ENCODE measurements at regions not wholly inside any gene's neighbourhood (a gene's known extent, or its start where the extent isn't known, plus 50 kb on each side); places are given as distances from the start of the nearest gene placed in this dataset.

DNA sequence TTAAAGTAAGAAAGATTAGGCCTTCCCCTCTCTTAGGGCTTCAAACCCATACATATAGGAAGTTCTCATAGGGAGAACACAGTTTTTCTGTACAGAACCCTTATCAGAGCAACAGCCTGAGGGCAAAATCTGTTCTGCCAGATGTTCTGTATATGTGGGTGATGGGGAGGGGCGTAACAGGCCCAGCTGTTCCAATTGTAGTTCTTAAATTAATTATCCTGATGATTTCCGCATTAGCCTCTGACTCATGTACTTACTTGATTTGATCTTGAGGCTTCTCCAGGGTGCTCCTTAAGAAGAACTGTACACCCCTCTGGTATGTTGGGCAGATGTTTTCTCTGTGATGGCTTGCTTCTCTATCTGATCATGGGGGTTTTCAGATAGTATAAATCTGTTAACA is 123.1 kb upstream of the C11orf87 start:
- no peak for ATAC-seq
- no peak overlapping the region for H3K27ac Mint-ChIP-seq

DNA sequence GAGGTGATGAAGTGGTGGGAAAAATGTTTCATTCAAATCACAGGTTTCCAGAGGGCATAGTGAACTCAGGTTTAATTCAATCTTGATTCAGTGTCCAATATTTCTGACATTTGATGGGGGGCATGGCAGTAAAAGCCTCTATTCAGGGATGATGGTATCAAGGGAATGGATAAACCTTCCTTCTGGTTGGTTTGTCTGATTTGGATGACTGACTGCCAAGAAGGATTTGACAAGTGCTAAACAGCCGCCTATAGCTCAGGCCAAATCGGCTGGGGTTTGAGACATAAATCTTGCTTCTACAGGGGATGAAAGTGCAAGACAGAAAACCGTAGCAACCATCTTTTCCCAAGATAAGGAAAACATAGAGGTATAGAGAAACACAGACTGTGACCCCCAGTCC is 121.8 kb upstream of the C11orf87 start:
- H3K27ac Mint-ChIP-seq = no peak overlapping the region

More for the DNA sequence above, 123.1 kb upstream of the C11orf87 start:
- no peaks in the 10 kb centered on the region for H3K36me3 Mint-ChIP-seq
- no peaks in the 10 kb centered on the region for H3K27me3 Mint-ChIP-seq
- H3K4me3 Mint-ChIP-seq = no peak overlapping the region
- H3K9me3 Mint-ChIP-seq = no peaks in the 10 kb centered on the region
- no peaks in the 10 kb centered on the region for H3K4me1 Mint-ChIP-seq

DNA sequence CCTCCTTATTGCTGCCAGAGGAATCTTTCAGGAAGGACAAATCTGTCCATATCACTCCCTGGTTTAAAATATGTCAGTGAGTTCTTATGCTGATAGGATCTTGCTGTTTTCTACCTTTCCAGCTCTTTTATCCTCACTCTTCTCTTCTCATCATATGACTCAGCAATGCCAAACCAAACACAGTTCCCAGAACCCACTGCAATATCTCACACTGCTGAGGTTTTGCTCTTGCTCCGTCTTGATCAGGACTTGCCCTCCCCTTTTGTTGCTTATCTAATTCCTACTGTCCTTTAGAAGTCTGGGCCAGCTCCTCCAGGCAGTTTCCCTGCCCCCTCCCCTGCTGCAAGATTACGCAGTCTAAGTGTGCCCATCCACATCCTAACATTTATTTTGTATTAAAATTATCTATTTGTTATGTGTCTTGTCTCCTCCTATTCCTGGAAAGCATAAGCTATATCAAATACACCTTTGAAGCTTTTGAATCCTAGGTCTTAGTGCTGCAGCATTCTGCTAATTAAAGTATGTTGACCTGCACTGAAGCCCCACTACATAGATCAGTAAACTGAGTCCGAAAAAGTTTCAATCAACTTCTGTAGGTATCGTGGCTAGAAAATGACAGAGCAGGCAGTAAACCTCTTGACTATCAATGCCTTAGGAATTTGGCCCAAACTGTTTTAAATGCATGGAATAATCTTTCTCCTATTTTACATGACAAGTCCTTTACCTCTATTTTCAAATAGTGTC is 119.2 kb upstream of the C11orf87 start:
- Mint-ChIP-seq H3K27ac (no peak overlapping the region), H3K9me3 (peaks cover 3% of the 10 kb centered on the region), H3K27me3 (no peaks in the 10 kb centered on the region), H3K36me3 (no peaks in the 10 kb centered on the region), H3K4me3 (no peak overlapping the region), H3K4me1 (no peaks in the 10 kb centered on the region)
- no peak for ATAC-seq

More for the DNA sequence above, 121.8 kb upstream of the C11orf87 start:
- Mint-ChIP-seq H3K36me3 (no peaks in the 10 kb centered on the region), H3K4me1 (no peaks in the 10 kb centered on the region), H3K27me3 (no peaks in the 10 kb centered on the region), H3K9me3 (no peaks in the 10 kb centered on the region), H3K4me3 (no peak overlapping the region)
- no peak for ATAC-seq

DNA sequence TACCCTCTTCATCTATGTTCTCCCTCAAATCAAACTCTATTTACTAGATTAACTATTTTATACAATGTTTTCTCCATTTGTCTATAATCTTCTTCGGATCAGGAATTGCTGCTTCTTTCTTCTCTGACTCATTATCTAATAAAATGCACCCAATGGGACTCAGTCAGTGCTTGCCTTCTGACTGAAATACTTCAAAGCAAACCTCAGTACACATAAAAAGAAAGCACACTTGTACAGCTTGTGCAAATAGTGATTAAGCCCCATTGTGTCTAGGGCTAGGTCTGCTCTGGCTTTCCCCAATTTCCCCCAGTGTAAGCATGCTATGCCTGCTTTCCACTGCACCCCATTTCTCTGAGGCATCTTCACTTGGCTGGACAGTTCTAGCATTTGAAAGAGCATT is 118.6 kb upstream of the C11orf87 start:
- no peaks in the 10 kb centered on the region for H3K4me1 Mint-ChIP-seq

DNA sequence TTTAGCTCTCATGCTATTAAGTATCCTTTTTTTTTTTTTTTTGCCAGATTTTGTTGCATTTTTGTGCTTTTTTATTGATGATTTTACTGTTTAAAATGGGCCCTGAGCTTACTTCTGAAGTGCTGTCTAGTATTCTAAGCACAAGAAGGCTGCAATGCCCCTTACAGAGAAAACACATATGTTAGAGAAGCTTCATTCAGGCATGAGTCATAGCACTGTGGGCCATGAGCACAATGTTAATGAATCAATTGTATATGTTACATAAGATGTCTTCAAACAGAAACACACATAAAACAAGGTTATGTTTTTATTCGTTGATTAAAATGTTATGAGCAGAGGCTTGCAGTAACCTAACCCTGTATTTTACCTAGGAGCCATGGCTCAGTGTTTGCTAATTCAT is 117.8 kb upstream of the C11orf87 start:
- no peaks in the 10 kb centered on the region for H3K27me3 Mint-ChIP-seq
- H3K4me3 Mint-ChIP-seq = no peak overlapping the region
- H3K36me3 Mint-ChIP-seq = no peaks in the 10 kb centered on the region
- peaks cover 3% of the 10 kb centered on the region for H3K9me3 Mint-ChIP-seq
- ATAC-seq = no peak
- no peak overlapping the region for H3K27ac Mint-ChIP-seq
- no peaks in the 10 kb centered on the region for H3K4me1 Mint-ChIP-seq

More for the DNA sequence above, 118.6 kb upstream of the C11orf87 start:
- H3K27me3 Mint-ChIP-seq = no peaks in the 10 kb centered on the region
- ATAC-seq = no peak
- peaks cover 3% of the 10 kb centered on the region for H3K9me3 Mint-ChIP-seq
- no peaks in the 10 kb centered on the region for H3K36me3 Mint-ChIP-seq
- H3K4me3 Mint-ChIP-seq = no peak overlapping the region
- H3K27ac Mint-ChIP-seq = no peak overlapping the region

DNA sequence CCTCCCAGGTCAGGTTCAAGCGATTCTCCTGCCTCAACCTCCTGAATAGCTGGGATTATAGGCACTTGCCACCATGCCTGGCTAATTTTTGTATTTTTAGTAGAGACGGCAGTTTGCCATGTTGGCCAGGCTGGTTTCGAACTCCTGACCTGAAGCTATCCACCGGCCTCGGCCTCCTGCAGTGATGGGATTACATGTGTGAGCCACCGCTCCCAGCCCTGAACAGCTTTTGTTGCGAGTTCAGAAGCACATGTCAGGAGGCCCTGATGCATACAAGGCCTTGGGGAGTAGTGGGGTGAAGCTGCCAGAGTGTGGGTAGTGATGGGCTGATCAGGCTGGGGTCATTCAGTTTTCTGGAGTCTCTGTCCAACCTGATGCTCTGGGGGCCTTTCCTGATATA is 117.0 kb upstream of the C11orf87 start:
- no peak for ATAC-seq

DNA sequence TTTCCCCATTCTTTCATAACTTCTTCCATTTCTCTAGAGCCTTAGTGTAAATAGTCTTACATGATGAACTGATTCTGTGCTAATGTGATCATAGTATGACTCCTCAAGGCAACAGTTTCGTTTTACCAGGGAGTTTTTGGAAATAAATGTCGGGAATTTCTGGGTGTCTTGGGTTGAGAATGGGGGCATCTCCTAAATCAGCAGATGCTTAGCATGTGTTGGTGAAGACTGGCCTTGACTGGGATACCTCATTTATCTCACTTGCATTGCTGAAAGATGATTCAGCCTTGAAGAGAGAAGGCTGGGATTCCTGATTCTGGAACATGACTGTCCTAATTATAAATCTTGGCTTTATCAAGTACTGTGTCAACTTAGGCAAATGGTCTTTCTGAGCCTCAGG is 115.7 kb upstream of the C11orf87 start:
- no peak for ATAC-seq

More for the DNA sequence above, 117.0 kb upstream of the C11orf87 start:
- Mint-ChIP-seq H3K27ac (no peak overlapping the region), H3K36me3 (no peaks in the 10 kb centered on the region), H3K4me1 (no peaks in the 10 kb centered on the region), H3K4me3 (no peak overlapping the region), H3K9me3 (peaks cover 3% of the 10 kb centered on the region), H3K27me3 (no peaks in the 10 kb centered on the region)

DNA sequence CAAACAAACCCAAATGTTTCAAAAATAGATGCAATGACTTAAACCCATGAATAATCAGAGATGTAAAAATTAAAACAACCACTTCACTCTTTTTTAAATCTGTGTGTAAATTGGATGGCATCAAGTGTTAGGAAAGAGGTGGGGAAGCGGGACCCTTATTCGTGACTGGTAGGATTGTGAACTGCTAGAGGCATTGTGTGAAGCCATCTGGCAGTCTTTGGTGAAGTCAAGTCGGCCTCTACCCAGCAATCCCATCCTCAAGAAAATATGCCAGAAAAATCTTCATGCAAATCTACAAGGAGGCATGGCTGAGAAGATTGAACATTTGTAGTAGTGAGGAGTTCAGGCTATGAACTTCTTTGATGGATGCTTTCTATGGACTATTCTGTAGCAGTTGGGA is 114.6 kb upstream of the C11orf87 start:
- ATAC-seq = no peak
- H3K27me3 Mint-ChIP-seq = no peaks in the 10 kb centered on the region
- H3K4me3 Mint-ChIP-seq = no peak overlapping the region
- peaks cover 3% of the 10 kb centered on the region for H3K9me3 Mint-ChIP-seq
- H3K4me1 Mint-ChIP-seq = no peaks in the 10 kb centered on the region
- no peaks in the 10 kb centered on the region for H3K36me3 Mint-ChIP-seq
- H3K27ac Mint-ChIP-seq = no peak overlapping the region

More for the DNA sequence above, 115.7 kb upstream of the C11orf87 start:
- Mint-ChIP-seq H3K9me3 (peaks cover 3% of the 10 kb centered on the region), H3K27me3 (no peaks in the 10 kb centered on the region), H3K36me3 (no peaks in the 10 kb centered on the region), H3K4me3 (no peak overlapping the region), H3K27ac (no peak overlapping the region), H3K4me1 (no peaks in the 10 kb centered on the region)

DNA sequence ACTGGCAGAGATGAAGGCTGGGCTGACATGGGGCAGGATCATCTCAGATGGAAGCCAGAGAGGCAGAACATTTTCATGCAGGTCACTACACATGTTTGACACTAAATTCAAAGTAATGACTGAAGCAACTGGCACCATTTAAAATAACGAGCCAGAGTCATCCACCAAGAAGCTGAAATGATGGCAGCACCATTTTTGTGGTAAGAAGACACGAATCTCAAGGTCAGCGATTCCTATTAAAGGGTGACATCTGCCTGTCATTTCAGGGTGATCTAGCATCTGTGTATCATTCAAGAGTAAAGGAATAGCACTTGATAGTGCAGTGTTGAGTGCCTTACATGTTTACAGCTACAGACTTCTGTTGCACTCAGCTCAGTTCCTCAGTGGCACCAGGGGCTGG is 113.4 kb upstream of the C11orf87 start:
- no peak overlapping the region for H3K27ac Mint-ChIP-seq
- H3K36me3 Mint-ChIP-seq = no peaks in the 10 kb centered on the region
- H3K27me3 Mint-ChIP-seq = no peaks in the 10 kb centered on the region
- H3K9me3 Mint-ChIP-seq = peaks cover 3% of the 10 kb centered on the region
- no peak overlapping the region for H3K4me3 Mint-ChIP-seq
- ATAC-seq = no peak
- H3K4me1 Mint-ChIP-seq = no peaks in the 10 kb centered on the region

DNA sequence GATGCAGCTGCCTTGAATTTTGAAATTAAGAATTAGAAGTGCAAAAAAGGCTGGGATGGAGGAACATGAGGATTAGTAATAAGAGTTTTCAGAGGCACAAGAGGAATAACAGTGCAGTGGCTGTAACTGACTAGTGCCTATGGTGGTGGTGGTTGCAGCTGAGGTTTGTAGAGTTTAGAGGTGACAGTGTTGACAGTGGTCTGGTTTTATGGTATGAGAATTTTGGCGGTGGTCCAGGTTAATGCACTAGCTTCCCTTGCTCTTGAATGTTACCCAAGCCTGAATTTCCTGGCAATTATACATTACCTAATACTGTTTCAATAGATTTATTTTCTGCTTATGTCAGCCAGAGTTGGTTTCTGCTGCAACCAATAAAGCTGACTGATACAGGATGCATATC is 112.8 kb upstream of the C11orf87 start:
- peaks cover 3% of the 10 kb centered on the region for H3K9me3 Mint-ChIP-seq
- H3K36me3 Mint-ChIP-seq = no peaks in the 10 kb centered on the region
- no peak overlapping the region for H3K4me3 Mint-ChIP-seq
- H3K27ac Mint-ChIP-seq = no peak overlapping the region
- H3K4me1 Mint-ChIP-seq = no peaks in the 10 kb centered on the region
- ATAC-seq = no peak
- H3K27me3 Mint-ChIP-seq = no peaks in the 10 kb centered on the region

DNA sequence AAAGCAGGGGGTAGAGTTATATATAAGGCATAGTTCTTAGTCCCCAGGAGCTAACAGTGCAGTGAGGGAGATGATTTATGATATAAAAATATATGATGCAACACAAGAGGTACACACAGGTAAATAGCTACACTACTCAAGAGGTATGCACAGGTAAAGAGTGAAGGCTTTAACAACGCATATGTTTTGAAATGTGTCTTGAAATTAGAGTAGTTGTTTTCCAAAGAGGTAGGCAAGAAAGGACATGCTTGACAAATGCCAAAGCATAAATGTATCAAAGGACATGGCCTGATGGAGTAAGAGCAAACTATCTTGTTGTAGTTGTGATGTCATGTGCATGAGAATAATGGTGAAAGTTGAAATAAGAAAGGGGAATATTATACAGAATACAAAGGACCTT is 104.3 kb upstream of the C11orf87 start:
- Mint-ChIP-seq H3K27ac (no peak overlapping the region), H3K4me3 (no peak overlapping the region), H3K36me3 (no peaks in the 10 kb centered on the region), H3K9me3 (no peaks in the 10 kb centered on the region), H3K4me1 (no peaks in the 10 kb centered on the region), H3K27me3 (no peaks in the 10 kb centered on the region)
- ATAC-seq = no peak

DNA sequence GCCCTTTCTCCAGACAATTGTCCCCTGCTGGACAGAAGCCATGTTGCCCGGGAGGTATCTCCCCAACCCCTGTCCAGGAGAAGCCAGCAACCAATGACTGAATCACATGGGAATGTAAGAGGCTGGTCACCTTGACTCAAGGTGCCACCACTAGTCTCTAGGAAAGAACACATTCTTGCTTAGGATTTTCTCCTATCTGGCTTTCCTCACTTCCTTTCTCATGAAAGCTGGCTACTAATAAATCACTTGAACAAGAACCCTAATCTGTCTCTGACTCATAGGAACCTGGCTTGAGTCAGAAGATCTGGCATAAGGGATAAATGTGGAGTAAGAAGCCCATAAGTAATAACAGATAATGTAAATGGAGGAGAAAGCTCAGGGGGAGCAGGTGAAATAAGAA is 101.4 kb upstream of the C11orf87 start:
- H3K4me1 Mint-ChIP-seq = no peaks in the 10 kb centered on the region
- H3K27me3 Mint-ChIP-seq = no peaks in the 10 kb centered on the region
- H3K9me3 Mint-ChIP-seq = peaks cover 3% of the 10 kb centered on the region
- ATAC-seq = no peak
- H3K4me3 Mint-ChIP-seq = no peak overlapping the region
- H3K36me3 Mint-ChIP-seq = no peaks in the 10 kb centered on the region
- H3K27ac Mint-ChIP-seq = no peak overlapping the region

DNA sequence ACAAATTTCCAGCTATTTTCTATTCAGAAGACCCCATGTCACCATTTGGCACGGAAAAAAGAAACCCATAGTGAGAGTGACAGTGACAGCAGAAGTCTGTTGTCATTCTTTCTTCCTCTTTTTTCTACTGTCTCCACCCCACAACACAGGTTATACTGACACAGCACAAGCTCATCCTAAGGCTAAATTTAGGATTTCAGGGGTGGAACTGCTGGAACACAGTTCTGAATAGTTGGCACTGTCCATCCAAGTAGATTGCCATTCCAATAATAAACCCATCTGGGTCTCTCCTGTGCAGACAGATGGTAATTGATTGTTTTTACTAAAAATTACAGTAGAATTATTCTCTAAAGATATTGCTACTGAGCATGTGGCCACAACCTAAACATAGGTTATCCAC is 95.2 kb upstream of the C11orf87 start:
- no peaks in the 10 kb centered on the region for H3K27me3 Mint-ChIP-seq
- H3K4me3 Mint-ChIP-seq = no peak overlapping the region
- no peaks in the 10 kb centered on the region for H3K4me1 Mint-ChIP-seq
- no peak for ATAC-seq
- peaks cover 3% of the 10 kb centered on the region for H3K9me3 Mint-ChIP-seq
- no peaks in the 10 kb centered on the region for H3K36me3 Mint-ChIP-seq
- no peak overlapping the region for H3K27ac Mint-ChIP-seq

DNA sequence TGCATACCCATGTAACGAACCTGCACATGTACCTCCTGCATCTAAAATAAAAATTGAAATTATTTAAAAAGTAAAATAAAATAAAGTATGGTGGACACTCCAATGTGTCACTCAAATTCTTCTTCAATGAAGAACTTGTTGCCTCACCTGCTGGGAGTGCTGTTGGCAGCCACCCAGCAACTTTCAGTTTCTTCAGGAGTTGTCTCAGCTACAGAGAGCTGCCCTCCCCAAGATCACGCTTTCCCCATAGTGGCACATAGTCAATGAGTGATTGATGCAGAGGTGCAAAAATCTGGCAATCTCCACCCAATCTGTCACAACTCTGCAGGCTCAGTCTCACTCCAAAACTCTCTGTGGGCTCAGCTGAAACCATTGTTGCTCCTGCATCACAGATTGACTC is 92.3 kb upstream of the C11orf87 start:
- H3K4me3 Mint-ChIP-seq = no peak overlapping the region
- ATAC-seq = no peak
- no peaks in the 10 kb centered on the region for H3K4me1 Mint-ChIP-seq
- no peaks in the 10 kb centered on the region for H3K36me3 Mint-ChIP-seq
- H3K9me3 Mint-ChIP-seq = peaks cover 3% of the 10 kb centered on the region
- no peak overlapping the region for H3K27ac Mint-ChIP-seq
- no peaks in the 10 kb centered on the region for H3K27me3 Mint-ChIP-seq

DNA sequence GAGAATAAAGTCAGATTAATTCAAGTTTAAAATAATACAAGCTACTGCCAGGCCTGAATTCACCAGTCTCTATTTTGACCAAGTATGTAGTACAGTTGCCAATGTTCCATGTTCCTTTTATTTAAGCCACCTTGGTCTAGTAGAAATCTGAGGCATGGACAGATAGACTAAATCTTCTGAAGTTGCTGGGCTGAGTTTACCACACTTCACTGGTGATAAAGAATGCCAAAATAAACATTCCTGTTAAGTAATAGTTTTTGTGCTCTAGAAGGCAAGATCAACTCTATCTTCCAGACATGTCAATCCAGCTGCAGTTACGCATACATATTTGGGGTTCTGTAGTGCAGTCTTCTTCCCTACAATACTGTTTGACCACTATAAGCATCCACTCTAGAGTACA is 83.9 kb upstream of the C11orf87 start:
- no peaks in the 10 kb centered on the region for H3K27me3 Mint-ChIP-seq
- H3K9me3 Mint-ChIP-seq = no peaks in the 10 kb centered on the region
- no peaks in the 10 kb centered on the region for H3K36me3 Mint-ChIP-seq
- H3K4me1 Mint-ChIP-seq = no peaks in the 10 kb centered on the region
- ATAC-seq = no peak
- no peak overlapping the region for H3K4me3 Mint-ChIP-seq
- H3K27ac Mint-ChIP-seq = no peak overlapping the region

DNA sequence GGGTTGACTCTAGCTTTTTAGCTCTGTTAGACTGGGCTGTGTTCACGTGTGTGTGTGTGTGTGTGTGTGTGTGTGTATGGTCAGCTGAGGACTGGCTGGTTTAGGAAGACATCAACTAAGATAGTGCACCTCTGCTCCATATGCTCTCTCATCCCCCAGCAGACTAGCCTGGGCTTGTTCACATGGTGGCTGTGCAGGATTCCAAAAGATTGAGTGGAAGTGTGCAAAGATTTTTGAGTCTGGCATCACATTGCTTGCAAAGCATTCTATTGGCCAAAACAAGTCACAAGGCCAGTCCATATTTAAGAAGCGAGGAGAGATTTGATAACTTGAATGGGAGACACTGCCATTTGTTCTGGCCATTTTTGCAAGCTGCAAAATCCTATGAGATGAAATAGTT is 79.7 kb upstream of the C11orf87 start:
- no peaks in the 10 kb centered on the region for H3K36me3 Mint-ChIP-seq
- H3K27ac Mint-ChIP-seq = no peak overlapping the region
- H3K27me3 Mint-ChIP-seq = no peaks in the 10 kb centered on the region
- peaks cover under 1% of the 10 kb centered on the region for H3K9me3 Mint-ChIP-seq
- H3K4me3 Mint-ChIP-seq = no peak overlapping the region
- no peaks in the 10 kb centered on the region for H3K4me1 Mint-ChIP-seq
- no peak for ATAC-seq

Measured in stimulated activated memory B cell treated with anti-CD40 and anti-IgM and Interleukin-4, amounts not matched to agents 10 μg/mL and 1 μg/mL and 100 μg/mL, for 72 hours (primary cell).